Right atrium auricular region (tissue), 2 donors: ENCODE measurements at regions not wholly inside any gene's neighbourhood (a gene's known extent, or its start where the extent isn't known, plus 50 kb on each side); places are given as distances from the start of the nearest gene placed in this dataset.
"Not testable (repeated sequence)": the region's sequence is repeated elsewhere in the genome, so short reads cannot be mapped to it uniquely, and the experiment has no call there.

Source experiments
- DNase-seq: peaks from one replicate; pipeline ENCODE4 v3.0.0-alpha.2; 2019; ENCODE audit warnings: low spot score
- H3K27ac ChIP-seq, 2 donors: fragments of 200-600 bp; sonication (generic); 1 replicate in 1 of 2; 2 replicates in 1 of 2; pipeline ENCODE4 v1.5.1; 2016 to 2019
- H3K27me3 ChIP-seq, 2 donors: fragments of 200-600 bp; sonication (generic); one replicate each; pipeline versions ENCODE4 v1.5.1 to v1.6.0; 2017 to 2019
- H3K36me3 ChIP-seq: fragments of 200-600 bp; sonication (generic); one replicate; pipeline ENCODE4 v1.5.1; 2016
- H3K4me1 ChIP-seq, 2 donors: fragments of 200-600 bp; sonication (generic); one replicate each; pipeline versions ENCODE4 v1.5.1 to v1.6.0; 2017 to 2019
- H3K4me3 ChIP-seq, 2 donors: fragments of 200-600 bp; sonication (generic); 1 replicate in 1 of 2; 2 replicates in 1 of 2; pipeline ENCODE4 v1.5.1; 2017 to 2019; ENCODE audit warnings: mild to moderate bottlenecking in 1 of 2, moderate library complexity in 1 of 2
- H3K9me3 ChIP-seq, 2 donors: fragments of 200-600 bp; sonication (generic); one replicate each; pipeline ENCODE4 v1.5.1; 2019
- TF ChIP-seq, protein P1 (sequence below), 2 donors: fragments of 200-600 bp; sonication (generic); IDR thresholded peaks; one replicate each; pipeline ENCODE4 v1.5.1; 2019; ENCODE audit warnings: antibody characterized with exemption in 2 of 2

DNA sequence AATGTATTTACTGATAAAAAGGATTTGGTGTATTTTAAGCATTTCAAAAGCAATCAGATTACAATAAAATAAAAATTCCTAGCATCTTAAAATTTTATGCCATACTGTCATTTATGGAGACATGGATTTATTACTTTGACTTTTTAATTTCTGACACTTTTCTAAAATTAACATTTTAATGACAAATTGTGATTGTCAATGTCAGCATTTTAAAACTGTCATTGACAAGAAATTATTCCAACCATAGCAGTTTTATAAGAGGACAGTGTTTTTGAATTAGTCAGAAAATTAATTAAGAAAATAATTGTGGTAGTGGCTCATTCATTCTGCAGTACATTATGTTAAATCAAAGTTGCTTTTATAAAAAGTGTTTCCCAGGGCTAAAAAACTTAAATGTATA, 1954.4 kb downstream of the ARAP2 start:
- no peaks in the 10 kb centered on the region for H3K27me3 ChIP-seq
- no peaks in the 10 kb centered on the region for H3K36me3 ChIP-seq
- H3K27ac ChIP-seq, result no peak overlapping the region
- no peaks in the 10 kb centered on the region for H3K9me3 ChIP-seq
- TF ChIP-seq, protein P1, sequence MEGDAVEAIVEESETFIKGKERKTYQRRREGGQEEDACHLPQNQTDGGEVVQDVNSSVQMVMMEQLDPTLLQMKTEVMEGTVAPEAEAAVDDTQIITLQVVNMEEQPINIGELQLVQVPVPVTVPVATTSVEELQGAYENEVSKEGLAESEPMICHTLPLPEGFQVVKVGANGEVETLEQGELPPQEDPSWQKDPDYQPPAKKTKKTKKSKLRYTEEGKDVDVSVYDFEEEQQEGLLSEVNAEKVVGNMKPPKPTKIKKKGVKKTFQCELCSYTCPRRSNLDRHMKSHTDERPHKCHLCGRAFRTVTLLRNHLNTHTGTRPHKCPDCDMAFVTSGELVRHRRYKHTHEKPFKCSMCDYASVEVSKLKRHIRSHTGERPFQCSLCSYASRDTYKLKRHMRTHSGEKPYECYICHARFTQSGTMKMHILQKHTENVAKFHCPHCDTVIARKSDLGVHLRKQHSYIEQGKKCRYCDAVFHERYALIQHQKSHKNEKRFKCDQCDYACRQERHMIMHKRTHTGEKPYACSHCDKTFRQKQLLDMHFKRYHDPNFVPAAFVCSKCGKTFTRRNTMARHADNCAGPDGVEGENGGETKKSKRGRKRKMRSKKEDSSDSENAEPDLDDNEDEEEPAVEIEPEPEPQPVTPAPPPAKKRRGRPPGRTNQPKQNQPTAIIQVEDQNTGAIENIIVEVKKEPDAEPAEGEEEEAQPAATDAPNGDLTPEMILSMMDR (IDR thresholded peaks at IDR 0.05), result no peak
- no peaks in the 10 kb centered on the region for H3K4me1 ChIP-seq
- no peak for DNase-seq
- no peak overlapping the region for H3K4me3 ChIP-seq

GRCh38 chr4:34293459-34293858, 1950.9 kb downstream of the ARAP2 start:
- Histone ChIP-seq H3K27ac (no peak overlapping the region), H3K4me1 (no peaks in the 10 kb centered on the region), H3K4me3 (no peak overlapping the region), H3K36me3 (no peaks in the 10 kb centered on the region), H3K27me3 (no peaks in the 10 kb centered on the region), H3K9me3 (no peaks in the 10 kb centered on the region)
- TF ChIP-seq, protein P1 (IDR thresholded peaks at IDR 0.05), result no peak
- DNase-seq, result no peak

GRCh38 chr4:34309383-34309906, 1934.9 kb downstream of the ARAP2 start:
- TF ChIP-seq, protein P1 (IDR thresholded peaks at IDR 0.05), result no peak
- no peaks in the 10 kb centered on the region for H3K27me3 ChIP-seq
- H3K4me1 ChIP-seq, result no peaks in the 10 kb centered on the region
- H3K27ac ChIP-seq, result no peak overlapping the region
- no peaks in the 10 kb centered on the region for H3K36me3 ChIP-seq
- no peaks in the 10 kb centered on the region for H3K9me3 ChIP-seq
- no peak overlapping the region for H3K4me3 ChIP-seq
- DNase-seq, result no peak

DNA sequence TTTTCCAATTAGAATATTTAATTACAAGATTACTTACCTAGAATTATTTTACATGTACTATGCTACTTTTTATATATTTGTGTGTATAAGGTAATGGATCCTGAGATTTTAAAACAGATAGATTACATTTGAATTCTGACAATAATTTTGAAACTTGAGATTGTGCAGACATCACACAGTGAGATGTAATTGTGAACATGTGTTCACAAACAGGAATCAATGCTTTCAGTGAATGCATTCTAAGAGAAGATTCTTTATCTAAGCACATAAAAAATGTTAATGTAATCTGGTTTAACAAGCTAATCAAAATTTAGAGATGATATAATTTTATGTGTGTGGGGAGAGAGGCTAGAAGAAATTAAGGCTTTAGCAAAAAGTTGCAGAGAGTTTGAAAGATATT, 1925.5 kb downstream of the ARAP2 start:
- DNase-seq, result no peak
- Histone ChIP-seq H3K9me3 (no peaks in the 10 kb centered on the region), H3K36me3 (no peaks in the 10 kb centered on the region), H3K4me3 (no peak overlapping the region), H3K27me3 (no peaks in the 10 kb centered on the region), H3K4me1 (no peaks in the 10 kb centered on the region), H3K27ac (no peak overlapping the region)
- TF ChIP-seq, protein P1 (IDR thresholded peaks at IDR 0.05), result no peak

- Histone ChIP-seq H3K4me1 (no peaks in the 10 kb centered on the region), H3K36me3 (no peaks in the 10 kb centered on the region), H3K27me3 (no peaks in the 10 kb centered on the region), H3K4me3 (no peak overlapping the region), H3K27ac (no peak overlapping the region), H3K9me3 (no peaks in the 10 kb centered on the region)
- no peak for DNase-seq
- TF ChIP-seq, protein P1 (IDR thresholded peaks at IDR 0.05), result no peak
These were observed 1920.6 kb downstream of the ARAP2 start for GRCh38 chr4:34323549-34324320.

GRCh38 chr4:34328939-34329338, 1915.4 kb downstream of the ARAP2 start:
- no peak for DNase-seq
- no peaks in the 10 kb centered on the region for H3K9me3 ChIP-seq
- no peaks in the 10 kb centered on the region for H3K27me3 ChIP-seq
- TF ChIP-seq, protein P1 (IDR thresholded peaks at IDR 0.05), result no peak
- no peak overlapping the region for H3K27ac ChIP-seq
- no peak overlapping the region for H3K4me3 ChIP-seq
- no peaks in the 10 kb centered on the region for H3K36me3 ChIP-seq
- no peaks in the 10 kb centered on the region for H3K4me1 ChIP-seq

- not testable (repeated sequence) for DNase-seq, H3K27ac ChIP-seq, H3K36me3 ChIP-seq, H3K4me1 ChIP-seq, H3K9me3 ChIP-seq, H3K4me3 ChIP-seq, H3K27me3 ChIP-seq
These were observed 1909.2 kb downstream of the ARAP2 start for GRCh38 chr4:34335156-34335555.

- H3K4me1 ChIP-seq, H3K27ac ChIP-seq, H3K36me3 ChIP-seq, H3K9me3 ChIP-seq, DNase-seq, H3K4me3 ChIP-seq, H3K27me3 ChIP-seq: not testable (repeated sequence)
These were observed 1908.8 kb downstream of the ARAP2 start for GRCh38 chr4:34335556-34335955.
